ENCODE measurements at regions not wholly inside any gene's neighbourhood (a gene's known extent, or its start where the extent isn't known, plus 50 kb on each side); places are given as distances from the start of the nearest gene placed in this dataset.

GRCh38 chr18:67705748-67706147 lies 189.2 kb upstream of the DSEL start:
- no peak for DNase-seq

GRCh38 chr18:67695684-67696083 lies 179.2 kb upstream of the DSEL start:
- DNase-seq, result no peak

GRCh38 chr18:67694787-67695186 lies 178.3 kb upstream of the DSEL start:
- no peak for DNase-seq

- no peak for DNase-seq
Observed at GRCh38 chr18:67692811-67693210, 176.3 kb upstream of the DSEL start.

DNA sequence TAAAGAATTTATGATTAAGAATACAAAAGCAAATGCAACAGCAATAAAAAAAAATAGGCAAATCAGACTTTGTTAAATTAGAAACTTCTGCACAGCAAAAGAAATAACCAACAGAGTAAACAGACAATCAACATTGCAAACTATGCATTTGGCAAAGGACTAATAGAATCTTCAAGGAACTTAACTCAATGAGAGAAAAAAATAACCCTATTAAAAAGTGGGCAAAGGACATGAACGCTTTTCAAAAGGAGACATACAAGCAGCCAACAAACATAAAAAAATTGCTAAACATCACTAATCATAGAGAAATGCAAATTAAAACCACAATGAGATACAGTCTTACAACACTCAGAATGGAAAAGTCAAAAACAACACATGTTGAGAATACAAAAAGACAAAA lies 166.0 kb upstream of the DSEL start:
- DNase-seq, result no peak

DNA sequence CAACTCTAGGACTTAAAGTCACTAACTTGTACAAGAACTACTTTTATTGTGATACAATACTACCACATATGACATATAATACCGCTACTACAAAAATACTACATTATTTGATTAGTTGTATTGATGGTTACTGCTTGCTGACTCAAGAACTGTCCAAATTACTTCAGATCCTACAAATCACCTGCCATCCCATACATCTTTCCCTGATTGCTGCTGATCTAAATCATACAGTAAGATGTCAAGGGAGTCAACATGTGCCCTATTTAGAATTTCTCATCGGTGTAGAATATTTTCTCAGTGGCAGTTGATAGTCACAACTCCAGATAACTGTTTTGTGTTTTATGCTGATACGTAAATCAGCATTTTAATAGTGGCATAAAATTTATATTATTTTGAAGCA lies 161.0 kb upstream of the DSEL start:
- no peak for DNase-seq

GRCh38 chr18:67672716-67673115 lies 156.2 kb upstream of the DSEL start:
- DNase-seq, result no peak

GRCh38 chr18:67672155-67672554 lies 155.6 kb upstream of the DSEL start:
- no peak for DNase-seq

DNA sequence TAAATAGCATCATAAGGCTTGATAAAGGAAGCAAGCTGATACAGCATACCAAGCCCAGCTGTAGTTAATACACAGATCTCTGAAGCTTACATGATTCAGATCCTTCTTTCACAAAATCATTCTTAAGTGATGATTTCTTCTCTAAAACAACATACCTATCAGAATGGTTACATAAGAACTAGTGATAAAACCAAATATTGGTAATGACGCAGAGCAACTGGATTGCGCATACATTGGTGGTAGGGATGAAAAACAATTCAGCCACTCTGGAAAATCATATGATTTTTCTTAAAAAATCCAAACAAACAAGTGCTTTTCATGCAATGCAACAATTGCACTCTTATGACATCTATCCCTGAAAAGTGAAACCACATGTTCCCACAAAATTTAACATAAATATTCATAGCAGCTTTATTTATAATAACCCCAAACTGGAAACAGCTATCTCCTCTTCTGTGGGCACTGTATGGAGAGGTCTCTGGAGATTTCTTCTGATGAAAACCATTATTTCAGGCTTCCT lies 153.6 kb upstream of the DSEL start:
- DNase-seq, result no peak

DNA sequence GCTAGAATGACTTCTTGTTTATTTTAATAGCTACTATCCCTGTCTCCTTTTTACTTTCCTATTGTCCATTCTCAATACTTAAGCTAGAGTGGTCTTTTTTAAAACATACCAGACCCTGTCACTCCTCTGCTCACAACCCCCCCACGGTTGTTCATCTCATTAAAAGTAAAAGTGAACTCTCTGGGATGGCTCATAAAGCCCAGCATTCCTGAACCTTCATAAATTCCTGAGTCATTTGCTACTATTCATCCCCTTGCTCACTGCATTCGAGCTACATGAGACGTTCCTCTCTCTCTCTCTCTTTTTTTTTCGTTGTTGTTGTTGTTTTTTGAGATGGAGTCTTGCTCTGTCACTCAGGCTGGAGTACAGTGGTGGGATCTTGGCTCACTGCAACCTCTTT lies 148.7 kb upstream of the DSEL start:
- DNase-seq, result no peak

DNA sequence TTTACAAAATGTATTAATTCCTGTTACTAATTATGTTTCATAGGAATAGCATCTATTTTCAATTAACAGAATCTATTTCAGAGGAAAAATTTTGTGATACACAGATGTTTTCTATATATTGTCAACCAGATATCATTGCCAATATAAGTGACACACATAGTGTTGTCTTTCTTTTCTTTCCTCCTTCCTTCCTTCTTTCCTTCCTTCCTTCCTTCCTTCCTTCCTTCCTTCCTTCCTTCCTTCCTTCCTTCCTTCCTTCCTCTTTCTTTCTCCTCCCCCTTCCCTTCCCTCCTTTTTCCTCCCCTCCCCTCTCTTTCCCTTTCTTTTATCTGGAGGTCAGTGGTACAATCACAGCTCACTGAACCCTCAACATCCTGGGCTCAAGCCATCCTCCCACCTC lies 146.5 kb upstream of the DSEL start:
- no peak for DNase-seq

GRCh38 chr18:67661555-67661954 lies 145.0 kb upstream of the DSEL start:
- DNase-seq, result no peak

GRCh38 chr18:67654101-67654500 lies 137.6 kb upstream of the DSEL start:
- DNase-seq, result no peak

DNA sequence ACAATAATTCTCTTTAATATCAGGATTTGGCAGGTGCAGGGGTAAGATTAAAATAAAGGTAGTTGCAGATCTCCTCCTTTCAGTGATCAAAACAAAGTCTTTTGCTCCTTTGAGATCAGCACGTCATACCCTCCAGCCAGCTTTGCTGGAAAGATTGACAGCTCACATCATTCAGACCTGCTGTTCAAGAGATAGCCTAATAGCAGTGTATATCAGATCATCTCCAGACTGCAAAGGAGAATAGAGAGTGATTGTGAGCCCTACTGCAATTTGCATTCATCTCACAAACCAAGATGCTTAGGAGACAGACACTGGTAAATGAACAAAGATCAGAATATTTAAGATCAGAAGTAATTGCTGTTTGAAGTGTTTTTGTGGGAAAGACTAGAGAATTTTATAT lies 135.8 kb upstream of the DSEL start:
- DNase-seq, result no peak

DNA sequence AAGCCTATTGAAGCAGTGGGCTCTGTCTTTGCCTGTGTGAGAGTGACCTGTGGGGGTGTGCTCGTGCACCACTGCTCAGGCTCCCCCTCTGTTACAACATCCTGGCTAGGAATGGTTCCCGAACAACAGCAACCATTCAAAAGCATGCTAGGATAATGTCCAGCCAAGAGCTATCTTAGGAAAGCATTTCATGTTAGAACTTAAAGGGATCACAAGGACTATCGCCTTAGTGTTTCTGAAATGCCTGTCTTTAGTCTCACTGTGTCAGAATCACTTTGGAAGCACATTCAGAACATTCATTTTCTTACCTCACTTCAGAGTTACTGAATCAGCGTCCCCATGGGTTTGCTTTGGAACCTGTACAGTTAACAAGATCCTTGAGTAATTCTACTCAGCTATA lies 134.9 kb upstream of the DSEL start:
- no peak for DNase-seq

- DNase-seq, result no peak
Observed at GRCh38 chr18:67650686-67651385, 134.3 kb upstream of the DSEL start.

- DNase-seq, result no peak
Observed at GRCh38 chr18:67646890-67647289, 130.4 kb upstream of the DSEL start.

DNA sequence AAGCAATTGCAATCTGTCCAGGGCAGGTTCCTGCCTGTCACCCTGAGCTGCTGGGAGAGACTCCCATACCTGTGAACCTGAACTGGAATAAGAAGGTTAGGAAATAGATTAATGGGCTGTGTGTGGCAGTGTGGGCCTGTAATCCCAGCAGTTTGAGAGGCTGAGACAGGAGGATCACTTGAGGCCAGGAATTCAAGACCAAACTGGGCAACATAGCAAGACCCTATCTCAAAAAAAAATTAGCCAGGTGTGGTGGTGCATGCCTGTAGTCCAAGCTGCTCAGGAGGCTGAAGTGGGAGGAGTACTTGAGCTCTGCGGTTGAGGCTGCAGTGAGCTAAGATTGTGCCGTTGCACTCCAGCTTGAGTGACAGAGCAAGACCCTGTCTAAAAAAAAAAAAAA lies 127.7 kb upstream of the DSEL start:
- no peak for DNase-seq

DNA sequence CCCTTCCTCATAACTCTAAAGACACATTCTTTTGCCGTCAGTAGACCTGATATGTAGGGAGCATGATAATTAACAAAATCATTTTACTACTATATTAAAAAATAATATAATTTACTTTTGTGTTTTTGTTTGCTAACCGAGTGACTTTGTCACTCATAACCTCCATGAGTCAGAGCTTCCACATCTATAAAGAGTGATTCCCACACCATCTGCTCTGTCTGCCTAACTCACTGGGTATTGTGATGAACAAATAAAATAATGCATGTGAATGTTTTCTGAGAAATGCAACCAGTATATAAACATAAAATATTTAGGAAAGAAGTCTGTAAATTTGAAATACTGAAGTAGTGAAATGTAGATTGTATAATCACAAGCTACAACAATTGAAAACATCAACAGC lies 123.4 kb upstream of the DSEL start:
- DNase-seq, result no peak

GRCh38 chr18:67636597-67637385 lies 120.3 kb upstream of the DSEL start:
- no peak for DNase-seq

DNA sequence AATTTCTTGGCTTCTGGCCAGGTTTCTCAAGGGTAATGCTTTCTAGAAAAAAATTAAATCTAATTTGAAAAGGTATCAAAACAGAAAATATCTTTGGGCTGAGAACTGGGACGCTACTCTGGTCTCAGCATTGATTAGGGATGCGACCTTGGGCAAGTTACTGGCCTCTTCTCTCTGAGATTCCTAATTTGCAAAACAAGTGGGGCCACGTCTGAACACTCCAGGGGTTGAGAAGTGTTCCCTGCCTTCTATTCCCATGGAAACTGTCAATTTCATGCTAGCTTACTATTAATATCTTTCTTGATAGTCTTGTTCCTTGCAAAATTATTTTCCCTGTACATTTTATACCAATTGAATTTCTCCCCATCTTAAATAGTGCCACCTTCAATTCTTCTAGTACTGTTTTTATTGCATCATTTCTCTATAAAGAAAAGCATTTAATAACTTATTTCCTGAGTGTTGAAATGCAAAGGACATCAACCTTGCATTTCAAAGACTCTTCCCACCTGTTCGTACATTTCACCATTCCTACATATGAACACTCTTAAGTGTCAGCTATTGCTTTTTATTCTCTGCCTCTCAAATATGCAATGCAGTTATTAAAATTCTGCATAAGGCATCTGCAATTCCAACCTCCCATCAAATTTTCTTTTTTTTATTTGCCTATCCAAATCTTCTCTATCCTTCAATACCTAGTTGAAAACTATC lies 118.3 kb upstream of the DSEL start:
- no peak for DNase-seq

- no peak for DNase-seq
Observed at GRCh38 chr18:67633939-67634338, 117.4 kb upstream of the DSEL start.

DNA sequence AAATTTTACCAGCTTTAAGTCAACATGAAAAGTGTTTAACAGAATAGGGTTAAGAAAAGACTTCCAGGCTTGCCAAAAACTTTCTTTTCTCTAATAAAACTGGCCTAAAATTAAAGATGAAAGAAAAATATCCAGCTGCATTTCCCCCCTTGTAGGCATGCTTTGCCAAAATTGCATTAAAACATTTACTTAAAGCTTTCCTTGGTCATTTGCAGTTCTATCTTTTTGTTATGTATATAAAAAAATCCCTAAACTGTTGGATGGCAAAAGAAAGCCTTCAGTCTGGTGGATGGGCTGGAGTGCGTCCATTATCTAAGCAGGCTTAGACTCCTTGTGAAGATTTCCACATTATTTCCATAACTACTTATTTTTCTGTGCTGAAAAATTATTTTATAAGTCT lies 105.4 kb upstream of the DSEL start:
- no peak for DNase-seq

All from NCI-H446 treated with DMSO at 0.1 percent for 48 hours (cell line).